Heart left ventricle (tissue), 16 donors: ENCODE measurements at regions not wholly inside any gene's neighbourhood (a gene's known extent, or its start where the extent isn't known, plus 50 kb on each side); places are given as distances from the start of the nearest gene placed in this dataset.

Experiments
- ATAC-seq, 4 donors: fragments of 200-7000 bp; cut with Tn5 transposase; one replicate each; pipeline ENCODE4 v1.9.1; 2020 to 2022; ENCODE audit warnings: moderate library complexity in 4 of 4, mild to moderate bottlenecking in 3 of 4, moderate number of reproducible peaks in 1 of 4
- DNase-seq, 5 donors: peaks; one replicate each; pipeline ENCODE4 v3.0.0-alpha.2; 2020
- H3K27ac ChIP-seq, 12 donors: fragments of 200-600 bp; sonication (generic) in 4 of 12; one replicate each; pipeline versions ENCODE4 v1.5.0 to v1.8.0; 2016 to 2022; ENCODE audit warnings: mild to moderate bottlenecking in 2 of 12
- H3K27me3 ChIP-seq, 9 donors: fragments of 200-600 bp; sonication (generic) in 2 of 9; one replicate each; pipeline versions ENCODE4 v1.5.1 to v1.8.0; 2016 to 2022; ENCODE audit warnings: mild to moderate bottlenecking in 3 of 9
- H3K36me3 ChIP-seq, 9 donors: fragments of 200-600 bp; sonication (generic) in 2 of 9; one replicate each; pipeline versions ENCODE4 v1.5.0 to v1.8.0; 2018 to 2022; ENCODE audit warnings: mild to moderate bottlenecking in 2 of 9
- H3K4me1 ChIP-seq, 12 donors: fragments of 200-600 bp; sonication (generic) in 4 of 12; one replicate each; pipeline versions ENCODE4 v1.5.0 to v1.8.0; 2016 to 2022; ENCODE audit warnings: mild to moderate bottlenecking in 3 of 12
- H3K4me3 ChIP-seq, 12 donors: fragments of 200-600 bp; sonication (generic) in 4 of 12; one replicate each; pipeline versions ENCODE4 v1.5.0 to v1.8.0; 2017 to 2022; ENCODE audit warnings: mild to moderate bottlenecking in 9 of 12, moderate library complexity in 4 of 12
- H3K9me3 ChIP-seq, 12 donors: fragments of 200-600 bp; sonication (generic) in 4 of 12; one replicate each; pipeline versions ENCODE4 v1.5.0 to v1.8.0; 2016 to 2022; ENCODE audit warnings: mild to moderate bottlenecking in 1 of 12
- POLR2A ChIP-seq, 2 donors: fragments of 450-650 bp; IDR thresholded peaks; one replicate each; pipeline ENCODE4 v1.6.1; 2017; ENCODE audit warnings: antibody characterized with exemption in 2 of 2, mild to moderate bottlenecking in 2 of 2, moderate library complexity in 2 of 2
- WGBS, 4 donors: extraction: QIAGEN DNeasy Blood & Tissue Kit in 2 of 4; methylation state at CpG; one replicate each; pipeline versions ENCODE4 v1.1.5 to v1.1.7; 2013 to 2018; 5-methylcytosine and 5-hydroxymethylcytosine counted together
- intact Hi-C, 10 donors: fragments of 100-400 bp; cut with DNase I; formaldehyde crosslinking; loops; one replicate each; pipeline versions ENCODE4 v1.11.1 to v1.14.2; 2022
- TF ChIP-seq, protein P1 (sequence below), 12 donors: fragments of 200-600 bp; sonication (generic) in 4 of 12; IDR thresholded peaks; one replicate each; pipeline versions ENCODE4 v1.5.0 to v1.8.0; 2018 to 2022; ENCODE audit warnings: antibody characterized with exemption in 12 of 12, mild to moderate bottlenecking in 5 of 12
- donor health status: ischemic (EF 13 %, LVEDD 7.1; RV severe dilation, severe dysfunction).
- donor health status: healthy with polysubstance abuse.
- donor health status: DM: no; HTN: yes; CAD: no.
- donor health status: DM: no; HTN: no; CAD: no.
- donor health status: ischemic (EF 25% LVEDD 6.9; RV normal size, moderate dysfunction).
- donor health status: ischemic (EF 25% LVEDD 5.7; RV mildly dilated, moderate dysfunction).
- donor health status: healthy.
- donor health status: DM: yes; HTN: yes; CAD: no.
- donor health status: ischemic (EF 35%, LVEDD 5.7; RV mildly dilated, moderate dysfunction).
- donor health status: nonischemic (EF 11% LVEDD 7.7; RV severe dilation, severe dysfunction).
- donor health status: DM: yes; HTN: yes; CAD: no.
- donor health status: PGD.
- donor health status: ischemic (EF 29% LVEDD 5.4; RV normal size, mild dysfunction).
- donor health status: nonischemic (EF 23%, LVEDD 6.1; RV moderate dilation, normal function).

DNA sequence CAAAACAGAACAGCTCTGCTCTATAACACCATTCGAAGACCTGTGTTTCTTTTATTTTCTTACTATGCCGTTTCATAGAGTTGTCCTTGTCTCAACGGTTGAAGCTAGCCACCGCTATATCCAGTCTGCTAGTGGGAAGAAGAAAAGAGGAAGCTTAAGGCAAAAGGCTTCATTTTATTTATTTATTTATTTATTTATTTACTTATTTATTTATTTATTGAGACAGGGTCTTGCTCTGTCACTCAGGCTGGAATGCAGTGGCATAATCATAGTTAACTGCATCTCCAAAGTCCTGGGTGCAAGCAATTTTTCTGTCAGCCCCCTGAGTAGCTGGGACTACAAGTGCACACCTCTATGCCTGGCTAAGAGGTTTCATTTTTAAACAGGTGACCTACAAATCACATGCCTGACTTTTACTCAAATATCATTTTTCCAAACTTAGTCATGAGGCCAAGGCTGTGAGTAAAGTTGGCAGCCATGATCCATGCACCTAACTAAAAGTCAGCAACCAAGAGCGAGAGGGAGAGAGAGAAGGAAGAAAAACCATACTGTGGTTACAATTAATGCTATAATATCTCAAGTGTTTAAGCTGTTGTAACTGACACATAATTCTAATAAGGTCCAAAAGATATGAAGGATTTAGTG lies 1305.3 kb upstream of the LRRTM3 start:
- no peak for TF ChIP-seq POLR2A (IDR thresholded peaks at IDR 0.05)
- TF ChIP-seq, protein P1, sequence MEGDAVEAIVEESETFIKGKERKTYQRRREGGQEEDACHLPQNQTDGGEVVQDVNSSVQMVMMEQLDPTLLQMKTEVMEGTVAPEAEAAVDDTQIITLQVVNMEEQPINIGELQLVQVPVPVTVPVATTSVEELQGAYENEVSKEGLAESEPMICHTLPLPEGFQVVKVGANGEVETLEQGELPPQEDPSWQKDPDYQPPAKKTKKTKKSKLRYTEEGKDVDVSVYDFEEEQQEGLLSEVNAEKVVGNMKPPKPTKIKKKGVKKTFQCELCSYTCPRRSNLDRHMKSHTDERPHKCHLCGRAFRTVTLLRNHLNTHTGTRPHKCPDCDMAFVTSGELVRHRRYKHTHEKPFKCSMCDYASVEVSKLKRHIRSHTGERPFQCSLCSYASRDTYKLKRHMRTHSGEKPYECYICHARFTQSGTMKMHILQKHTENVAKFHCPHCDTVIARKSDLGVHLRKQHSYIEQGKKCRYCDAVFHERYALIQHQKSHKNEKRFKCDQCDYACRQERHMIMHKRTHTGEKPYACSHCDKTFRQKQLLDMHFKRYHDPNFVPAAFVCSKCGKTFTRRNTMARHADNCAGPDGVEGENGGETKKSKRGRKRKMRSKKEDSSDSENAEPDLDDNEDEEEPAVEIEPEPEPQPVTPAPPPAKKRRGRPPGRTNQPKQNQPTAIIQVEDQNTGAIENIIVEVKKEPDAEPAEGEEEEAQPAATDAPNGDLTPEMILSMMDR (IDR thresholded peaks at IDR 0.05): no peak
- WGBS, 4 donors: 95 to 97% (median 96%) methylated on average over 5 of the region's 5 CpGs
- Histone ChIP-seq H3K27ac (no peak overlapping the region), H3K4me1 (no peaks in the 10 kb centered on the region), H3K4me3 (no peak overlapping the region), H3K9me3 (peaks cover 0 to 20% (median 5%) of the 10 kb centered on the region in 12 donors), H3K36me3 (peaks cover 0 to 6% (median 0%) of the 10 kb centered on the region in 9 donors), H3K27me3 (no peaks in the 10 kb centered on the region)
- intact Hi-C loops: no loop called here
- ATAC-seq (no peak), DNase-seq (no peak)

DNA sequence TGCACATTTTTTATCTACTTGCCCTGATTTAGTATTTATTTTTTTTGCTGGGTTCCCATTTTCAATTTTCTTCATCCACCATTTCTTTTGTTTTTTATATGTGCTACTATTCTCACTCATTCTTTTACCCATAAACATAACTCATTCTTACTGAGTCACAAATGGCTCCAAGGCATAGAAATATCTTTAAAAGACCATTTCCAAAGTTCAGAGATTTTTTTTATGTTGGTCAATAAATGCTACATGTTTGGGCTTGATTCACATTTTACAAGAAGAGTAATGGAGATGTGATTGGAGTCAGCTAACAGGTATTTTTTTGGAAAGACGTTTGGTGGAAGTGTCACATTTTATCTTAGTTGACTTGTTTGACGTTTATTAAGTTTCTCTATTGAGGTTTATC lies 1303.2 kb upstream of the LRRTM3 start:
- H3K27me3 ChIP-seq: no peaks in the 10 kb centered on the region
- no peak for ATAC-seq
- intact Hi-C loops: no loop called here

DNA sequence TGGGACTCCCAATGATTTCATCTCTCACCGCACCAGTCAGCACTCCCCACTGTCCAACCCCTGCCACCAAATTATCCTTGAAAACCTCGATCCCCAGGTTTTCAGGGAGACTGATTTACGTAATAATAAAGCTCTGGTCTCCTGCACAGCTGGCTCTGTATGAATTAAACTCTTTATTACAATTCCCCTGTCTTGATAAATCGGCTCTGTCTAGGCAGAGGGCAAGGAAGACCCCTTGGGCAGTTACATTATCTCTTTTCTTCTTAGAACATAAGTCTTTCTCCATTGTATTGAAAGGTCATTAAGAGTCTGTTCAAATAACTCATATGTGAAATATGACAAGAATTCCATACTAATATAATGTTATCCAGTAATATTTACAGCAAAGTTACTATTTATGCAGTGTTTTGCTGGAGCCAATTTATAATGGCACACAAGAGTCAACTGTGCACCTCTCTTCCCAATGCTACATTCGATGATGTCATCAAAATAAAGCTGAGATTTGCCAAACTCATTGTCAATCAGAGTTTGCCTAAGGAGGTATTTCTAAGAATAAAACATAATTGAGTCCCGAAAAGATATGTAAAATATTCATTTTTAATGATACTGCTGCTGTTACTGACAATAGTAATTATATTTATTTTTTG lies 1297.2 kb upstream of the LRRTM3 start:
- no peaks in the 10 kb centered on the region for H3K27me3 ChIP-seq
- no peak for DNase-seq
- no peaks in the 10 kb centered on the region for H3K4me1 ChIP-seq
- intact Hi-C loops: no loop called here
- H3K27ac ChIP-seq: no peak overlapping the region
- no peaks in the 10 kb centered on the region for H3K36me3 ChIP-seq
- ATAC-seq: no peak
- H3K9me3 ChIP-seq: peaks cover 0 to 14% (median 3%) of the 10 kb centered on the region in 12 donors
- TF ChIP-seq, protein P1 (IDR thresholded peaks at IDR 0.05): no peak
- TF ChIP-seq POLR2A (IDR thresholded peaks at IDR 0.05): no peak
- no peak overlapping the region for H3K4me3 ChIP-seq
- WGBS, 4 donors: 76 to 91% (median 89%) methylated on average over 6 of the region's 6 CpGs

More for the DNA sequence above, 1303.2 kb upstream of the LRRTM3 start:
- 54 to 73% (median 60%) methylated on average over 2 of the region's 2 CpGs for WGBS, 4 donors
- no peak for DNase-seq
- Histone ChIP-seq H3K27ac (no peak overlapping the region), H3K36me3 (no peaks in the 10 kb centered on the region), H3K4me3 (no peak overlapping the region), H3K9me3 (peaks cover 0 to 6% (median 0%) of the 10 kb centered on the region in 12 donors), H3K4me1 (no peaks in the 10 kb centered on the region)
- TF ChIP-seq, protein P1 (IDR thresholded peaks at IDR 0.05): no peak

DNA sequence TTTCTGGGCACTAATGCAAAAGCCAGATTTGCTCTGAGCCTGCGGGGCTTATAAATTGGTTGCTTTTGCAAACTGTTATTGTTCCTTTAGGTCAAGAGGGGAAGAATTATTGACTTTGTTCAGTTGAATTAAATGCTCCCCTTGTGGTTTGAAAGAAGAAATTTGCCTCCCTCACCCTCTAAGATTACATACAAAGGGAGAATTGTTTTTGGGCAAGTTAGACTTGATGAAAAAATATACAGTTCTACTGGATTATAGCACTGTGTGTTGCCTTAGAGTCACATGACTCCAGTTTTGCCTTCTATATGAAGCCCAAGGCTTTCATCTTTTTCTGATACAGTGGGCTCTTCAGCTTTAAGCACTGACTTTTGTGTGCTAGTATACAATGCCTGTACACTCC lies 1265.8 kb upstream of the LRRTM3 start:
- no peak for TF ChIP-seq POLR2A (IDR thresholded peaks at IDR 0.05)
- TF ChIP-seq, protein P1 (IDR thresholded peaks at IDR 0.05): no peak
- no peaks in the 10 kb centered on the region for H3K4me1 ChIP-seq
- DNase-seq (no peak), ATAC-seq (no peak)
- intact Hi-C loops: no loop called here
- 73 to 87% (median 80%) methylated on average over 1 of the region's 1 CpG for whole genome bisulfite sequencing, 4 donors
- H3K27ac ChIP-seq: no peak overlapping the region
- peaks cover 0 to 21% (median 5%) of the 10 kb centered on the region in 12 donors for H3K9me3 ChIP-seq
- H3K36me3 ChIP-seq: no peaks in the 10 kb centered on the region
- H3K4me3 ChIP-seq: no peak overlapping the region
- H3K27me3 ChIP-seq: no peaks in the 10 kb centered on the region
